ENCODE measurements at regions not wholly inside any gene's neighbourhood (a gene's known extent, or its start where the extent isn't known, plus 50 kb on each side); places are given as distances from the start of the nearest gene placed in this dataset.

GRCh38 chr15:39113741-39114140 lies 467.1 kb upstream of the THBS1 start:
- no peak for DNase-seq (ENCODE audit: low spot score)

GRCh38 chr15:39114690-39115378 lies 466.0 kb upstream of the THBS1 start:
- DNase-seq (ENCODE audit: low spot score): no peak

- no peak for DNase-seq (ENCODE audit: low spot score)
Measured at GRCh38 chr15:39115379-39116057, 465.4 kb upstream of the THBS1 start.

GRCh38 chr15:39118510-39118909 lies 462.4 kb upstream of the THBS1 start:
- no peak for DNase-seq (ENCODE audit: low spot score)

GRCh38 chr15:39124155-39124552 lies 456.7 kb upstream of the THBS1 start:
- DNase-seq (ENCODE audit: low spot score): no peak

- DNase-seq (ENCODE audit: low spot score): no peak
Measured at GRCh38 chr15:39124553-39125171, 456.2 kb upstream of the THBS1 start.

- no peak for DNase-seq (ENCODE audit: low spot score)
Measured at GRCh38 chr15:39125226-39125625, 455.7 kb upstream of the THBS1 start.

GRCh38 chr15:39125904-39126303 lies 455.0 kb upstream of the THBS1 start:
- peak; percentile 86 for DNase-seq (ENCODE audit: low spot score)

GRCh38 chr15:39127151-39127790 lies 453.6 kb upstream of the THBS1 start:
- no peak for DNase-seq (ENCODE audit: low spot score)

- peak; percentile 97 for DNase-seq (ENCODE audit: low spot score)
Measured at GRCh38 chr15:39127925-39128617, 452.8 kb upstream of the THBS1 start.

GRCh38 chr15:39128746-39129145 lies 452.1 kb upstream of the THBS1 start:
- no peak for DNase-seq (ENCODE audit: low spot score)

- DNase-seq (ENCODE audit: low spot score): peak; percentile 48
Measured at GRCh38 chr15:39130556-39131379, 450.1 kb upstream of the THBS1 start.

GRCh38 chr15:39131609-39132008 lies 449.3 kb upstream of the THBS1 start:
- no peak for DNase-seq (ENCODE audit: low spot score)

GRCh38 chr15:39132070-39132469 lies 448.8 kb upstream of the THBS1 start:
- DNase-seq (ENCODE audit: low spot score): no peak

GRCh38 chr15:39132954-39133600 lies 447.8 kb upstream of the THBS1 start:
- DNase-seq (ENCODE audit: low spot score): peak; percentile 56

- DNase-seq (ENCODE audit: low spot score): no peak
Measured at GRCh38 chr15:39134282-39134681, 446.6 kb upstream of the THBS1 start.

- DNase-seq (ENCODE audit: low spot score): no peak
Measured at GRCh38 chr15:39135989-39136388, 444.9 kb upstream of the THBS1 start.

- no peak for DNase-seq (ENCODE audit: low spot score)
Measured at GRCh38 chr15:39139431-39140059, 441.3 kb upstream of the THBS1 start.

- DNase-seq (ENCODE audit: low spot score): peak; percentile 73
Measured at GRCh38 chr15:39140060-39140604, 440.7 kb upstream of the THBS1 start.

- DNase-seq (ENCODE audit: low spot score): no peak
Measured at GRCh38 chr15:39142500-39142899, 438.4 kb upstream of the THBS1 start.

All from HT-29 (cell line).